CMK (cell line): ENCODE measurements at regions not wholly inside any gene's neighbourhood (a gene's known extent, or its start where the extent isn't known, plus 50 kb on each side); places are given as distances from the start of the nearest gene placed in this dataset.

ENCODE experiments used
- DNase-seq: peaks from one replicate; pipeline ENCODE4 v3.0.0-alpha.2; 2010; ENCODE audit warnings: low read depth

DNA sequence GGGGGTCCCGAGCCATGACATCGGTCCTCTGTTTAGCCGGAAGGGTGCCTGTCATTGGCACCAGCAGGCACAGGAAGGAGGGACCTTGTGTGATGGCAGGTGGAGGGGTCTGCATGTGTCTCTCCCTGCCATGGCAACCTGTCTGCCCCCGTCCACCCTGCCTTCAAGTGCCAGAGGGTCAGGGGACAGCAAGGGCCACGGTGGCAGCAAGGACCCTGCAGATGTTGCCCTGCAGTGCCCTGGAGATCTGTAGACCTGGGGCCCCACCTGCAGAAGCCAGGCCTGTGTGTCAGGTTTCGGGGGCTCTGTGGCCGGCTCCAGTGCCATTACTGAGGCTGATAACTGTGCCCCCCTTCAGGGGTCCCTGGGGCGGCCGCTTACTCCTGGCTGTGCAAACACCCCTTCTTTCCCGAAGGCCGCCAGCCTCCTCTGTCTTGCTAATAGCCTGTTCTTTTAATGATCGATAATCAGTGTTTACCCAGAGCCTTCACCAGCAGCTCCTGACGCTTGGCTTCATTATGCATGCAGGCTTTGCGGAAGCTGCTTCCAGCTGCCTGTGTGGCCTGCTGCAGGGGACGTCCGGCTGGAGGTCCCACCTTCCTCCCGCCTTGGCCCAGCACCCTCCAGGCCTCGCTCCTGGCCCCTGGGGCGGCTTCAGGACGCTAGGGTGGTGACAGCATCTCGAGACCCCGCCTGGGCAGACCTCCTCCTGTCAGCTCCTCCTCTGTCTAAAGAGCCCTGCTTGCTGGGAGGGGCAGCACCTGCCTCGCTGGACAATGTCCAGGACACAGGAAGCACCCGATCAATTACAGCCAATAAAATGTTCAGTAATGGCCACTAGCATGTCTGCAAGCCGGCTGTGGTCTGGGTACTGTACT, 153.0 kb downstream of the KIF26A start:
- DNase-seq, result no peak

DNA sequence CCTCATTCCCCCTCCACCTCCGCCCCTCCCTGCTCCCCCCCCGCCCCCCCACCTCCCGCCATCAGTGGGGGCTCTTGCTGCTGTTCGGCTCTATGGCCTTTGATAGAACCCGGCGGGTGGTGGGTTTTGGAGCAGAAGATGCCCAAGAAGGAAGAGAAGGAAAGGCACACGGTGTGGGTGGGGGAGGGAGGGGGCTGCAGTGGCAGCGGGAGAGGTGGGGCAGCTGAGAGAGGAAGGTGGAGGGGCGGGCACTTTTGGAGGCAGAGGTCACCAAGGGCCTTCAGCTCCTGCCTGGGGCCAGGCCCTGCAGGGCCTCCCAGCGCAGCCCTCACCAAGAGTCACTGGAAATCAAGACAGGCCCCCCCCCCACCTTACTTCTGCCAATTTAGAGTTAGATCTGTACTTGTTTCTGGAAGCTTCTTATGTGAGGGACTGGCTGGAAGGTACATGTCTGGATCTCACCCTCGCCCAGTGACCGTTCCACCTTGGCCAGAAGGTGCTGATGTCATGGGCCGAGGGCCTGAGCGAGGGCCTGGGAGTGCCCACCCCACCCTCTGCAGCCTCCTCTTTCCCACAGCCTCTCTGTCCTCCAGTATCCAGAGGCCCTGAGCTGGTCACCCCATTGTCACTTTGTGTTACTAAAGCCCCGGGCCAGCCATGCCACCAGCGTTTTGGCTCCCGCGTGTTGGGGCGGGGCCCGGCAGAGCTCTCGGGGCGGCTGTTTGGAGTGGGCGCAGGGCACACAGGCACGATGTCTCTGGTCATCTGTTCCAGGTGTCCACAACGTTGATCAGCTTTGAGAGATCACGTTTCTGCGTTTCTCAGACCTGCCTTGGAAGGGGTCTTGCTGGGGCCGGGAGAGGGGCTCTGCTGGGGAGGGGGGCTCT, 153.9 kb downstream of the KIF26A start:
- DNase-seq, result no peak

DNA sequence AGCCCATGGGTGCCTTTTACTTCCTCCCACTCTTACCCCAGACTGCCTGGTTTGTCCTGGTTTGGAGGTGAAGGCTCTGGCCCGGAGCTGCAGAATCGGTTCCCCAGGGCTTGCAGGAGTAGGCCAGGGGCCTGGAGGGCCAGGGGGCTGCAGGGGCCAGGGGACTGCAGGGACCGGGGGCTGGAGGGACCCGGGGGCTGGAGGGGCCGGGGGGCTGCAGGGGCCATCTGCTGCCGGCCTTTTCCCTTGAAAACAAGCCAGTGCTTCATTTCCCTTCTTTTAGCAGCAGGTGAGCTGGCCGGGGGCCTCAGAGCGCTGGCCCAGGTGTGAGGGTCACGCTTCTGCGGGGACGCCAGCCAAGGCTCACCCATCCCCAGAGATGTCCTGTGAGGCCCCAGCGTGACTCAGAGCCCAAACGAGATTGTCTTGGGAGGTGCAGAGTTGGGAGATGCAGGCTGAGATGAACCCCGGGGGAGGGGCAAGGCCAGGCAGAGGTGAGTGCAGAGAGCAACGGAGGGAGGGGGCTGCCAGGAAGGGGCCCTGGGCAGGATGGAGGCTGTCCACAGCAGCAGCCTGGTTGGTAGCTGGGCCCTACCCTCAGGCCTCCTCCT, 154.9 kb downstream of the KIF26A start:
- DNase-seq, result no peak

DNA sequence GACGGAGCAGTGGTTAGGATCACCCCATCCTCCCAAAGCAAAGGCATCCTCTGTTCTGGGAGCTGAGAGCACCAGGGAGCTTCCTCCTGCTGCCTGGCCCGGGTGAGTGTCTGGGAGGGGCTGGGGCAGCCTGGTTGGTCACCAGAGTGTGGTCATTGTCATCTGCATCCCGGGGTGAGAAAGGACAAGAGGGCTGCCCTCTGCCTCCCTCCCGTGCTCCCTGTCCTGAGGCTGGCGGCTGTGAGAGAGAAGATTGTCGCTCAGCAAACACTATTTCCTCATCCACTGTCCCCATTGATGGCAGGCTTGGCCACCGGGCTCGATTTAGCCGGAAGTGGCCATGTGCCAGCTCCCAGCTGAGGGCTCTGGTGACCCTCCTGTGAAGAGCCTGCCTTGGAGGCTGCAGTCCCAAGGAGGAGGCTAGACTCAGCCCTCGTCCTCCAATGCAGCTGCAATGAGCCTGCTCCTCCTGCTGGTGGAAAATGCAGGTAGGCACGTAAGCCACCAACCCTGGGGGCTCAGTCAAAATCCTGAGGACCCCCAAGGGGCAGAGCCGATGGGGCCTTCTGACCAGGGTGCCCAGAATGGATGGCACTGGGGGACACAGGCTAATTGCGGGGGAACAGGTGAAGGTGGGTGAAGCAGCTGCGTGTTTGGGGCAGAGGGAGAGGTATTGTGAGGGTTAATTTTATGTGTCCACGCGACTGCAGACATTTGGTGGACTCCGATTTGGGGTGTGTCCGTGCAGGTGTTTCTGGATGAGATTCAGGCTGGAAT, 155.7 kb downstream of the KIF26A start:
- DNase-seq, result no peak

DNA sequence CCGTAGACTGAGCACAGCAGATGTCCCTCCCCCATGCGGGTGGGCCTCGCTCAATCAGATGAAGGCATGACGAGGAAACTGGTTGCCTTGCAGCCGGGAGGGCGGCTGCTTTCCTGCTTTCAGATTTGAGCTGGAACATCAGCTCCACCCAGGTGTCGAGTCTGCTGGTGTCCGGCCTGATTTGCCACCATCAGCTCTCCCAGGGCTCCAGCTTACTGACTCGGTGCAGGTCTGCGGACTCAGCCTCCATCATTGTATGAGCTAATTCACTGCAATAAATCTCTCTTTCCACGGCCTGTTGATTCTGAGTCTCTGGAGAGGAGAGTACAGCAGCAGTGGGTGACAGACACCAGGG, 156.2 kb downstream of the KIF26A start:
- DNase-seq, result no peak

DNA sequence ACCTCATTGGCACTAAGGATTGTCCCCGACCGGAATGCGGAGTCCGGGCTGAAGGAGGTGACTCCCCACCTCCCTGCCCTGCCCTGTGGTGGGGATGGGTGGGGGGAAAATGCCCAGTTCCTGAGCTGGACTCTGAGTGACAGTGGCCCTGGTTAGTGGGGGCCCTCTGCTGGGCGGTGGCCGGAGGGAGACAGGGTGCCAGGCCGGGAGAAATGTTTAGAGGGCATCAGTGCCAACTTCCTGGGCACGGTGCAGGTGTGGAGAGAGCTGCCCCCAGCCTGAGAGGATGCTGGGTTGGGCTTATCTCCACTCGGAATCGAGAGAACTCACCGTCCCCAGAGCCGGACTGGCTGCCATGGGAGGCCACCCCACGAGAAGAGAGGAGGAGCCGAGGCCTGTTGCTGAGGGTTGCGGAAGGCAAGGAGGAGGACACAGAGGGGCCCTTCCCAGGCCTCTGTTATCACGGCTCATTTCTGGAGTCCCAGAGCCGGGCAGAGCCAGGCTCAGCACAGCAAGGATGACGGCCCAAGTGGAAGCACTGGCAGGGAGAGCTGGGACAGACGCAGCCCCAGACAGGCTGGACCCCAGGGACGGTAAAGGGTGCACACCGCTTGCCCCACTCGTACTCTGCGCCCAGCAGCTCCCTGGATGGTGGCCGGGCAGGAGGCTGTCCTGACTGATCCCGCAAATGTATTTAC, 156.7 kb downstream of the KIF26A start:
- DNase-seq, result no peak

DNA sequence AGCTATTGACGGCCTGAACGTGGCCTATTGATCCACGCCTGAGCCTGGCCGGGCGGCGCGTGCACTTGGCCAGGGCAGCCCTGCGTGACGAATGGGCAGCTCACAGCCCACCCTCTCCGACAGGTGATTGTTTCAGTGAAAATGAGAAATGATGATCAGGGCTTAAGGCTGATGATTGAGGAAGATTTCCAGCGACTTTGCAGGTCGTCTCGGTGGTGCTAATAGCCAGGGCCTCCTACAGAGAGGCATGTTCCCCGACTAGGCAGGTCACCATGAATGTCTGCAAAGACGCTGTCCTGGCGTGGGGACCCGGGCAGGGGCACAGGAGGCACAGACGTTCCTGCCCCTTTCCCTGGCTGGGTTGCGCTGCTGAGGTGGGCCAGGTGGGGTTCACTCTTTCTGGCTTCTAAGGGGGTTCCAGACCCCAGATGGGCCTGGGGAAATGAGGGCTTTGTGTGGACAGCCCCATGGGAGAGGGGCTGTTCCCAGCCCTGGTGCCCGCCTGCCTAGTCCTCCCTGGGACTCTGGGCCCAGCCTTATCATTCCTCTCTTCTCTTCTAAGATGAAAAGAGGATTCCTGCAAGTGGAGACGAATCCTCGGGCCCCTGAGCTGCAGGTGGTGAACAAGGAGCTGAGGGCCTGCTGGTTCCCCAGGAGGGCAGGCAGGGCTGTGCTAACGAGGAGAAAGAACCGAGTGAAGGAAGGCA, 157.4 kb downstream of the KIF26A start:
- DNase-seq, result no peak

DNA sequence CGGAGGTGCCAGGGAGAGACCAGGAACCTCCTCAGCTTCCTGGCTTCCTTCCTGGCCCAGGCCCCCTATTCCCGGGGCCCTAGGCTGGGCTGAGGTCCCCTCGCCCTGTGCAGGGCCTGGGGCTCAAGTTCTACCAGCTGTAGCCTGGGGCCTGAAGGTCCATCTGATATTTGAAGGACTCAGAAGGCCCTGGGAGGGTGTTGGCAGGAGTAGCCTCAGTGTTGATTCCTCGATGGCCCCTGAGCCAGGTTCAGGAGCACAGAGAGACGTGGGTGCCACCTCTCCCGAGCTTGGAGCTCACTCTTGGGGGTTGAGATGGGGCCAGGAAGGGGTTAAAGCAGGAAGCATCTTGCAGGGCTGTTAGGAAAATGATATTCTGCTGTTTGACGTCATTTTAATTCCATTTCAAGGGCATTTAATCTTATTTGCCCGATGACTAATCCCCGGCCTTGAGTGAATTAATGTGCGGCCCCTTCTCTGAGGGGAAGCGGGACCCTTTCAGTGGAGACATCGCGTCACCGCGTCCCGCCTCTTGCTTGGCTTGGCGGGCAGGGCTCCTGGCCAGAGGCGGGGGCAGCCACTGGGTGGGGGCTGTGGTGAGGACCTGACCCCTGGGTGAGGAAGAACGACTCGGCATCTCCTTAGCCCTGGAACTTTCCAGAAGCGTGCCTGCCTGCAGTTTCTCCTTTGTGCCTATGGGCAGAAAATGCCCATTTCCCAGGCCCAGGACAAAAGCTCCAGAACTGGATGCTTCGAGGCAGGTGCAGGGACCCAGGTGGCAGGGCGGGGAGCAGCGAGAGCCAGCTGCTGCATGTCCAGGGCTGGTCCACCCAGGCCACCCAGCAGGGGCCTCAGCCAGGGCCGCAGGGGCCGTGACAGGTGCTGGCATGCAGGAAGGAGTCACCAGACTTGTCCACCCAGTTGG, 158.3 kb downstream of the KIF26A start:
- DNase-seq, result no peak

DNA sequence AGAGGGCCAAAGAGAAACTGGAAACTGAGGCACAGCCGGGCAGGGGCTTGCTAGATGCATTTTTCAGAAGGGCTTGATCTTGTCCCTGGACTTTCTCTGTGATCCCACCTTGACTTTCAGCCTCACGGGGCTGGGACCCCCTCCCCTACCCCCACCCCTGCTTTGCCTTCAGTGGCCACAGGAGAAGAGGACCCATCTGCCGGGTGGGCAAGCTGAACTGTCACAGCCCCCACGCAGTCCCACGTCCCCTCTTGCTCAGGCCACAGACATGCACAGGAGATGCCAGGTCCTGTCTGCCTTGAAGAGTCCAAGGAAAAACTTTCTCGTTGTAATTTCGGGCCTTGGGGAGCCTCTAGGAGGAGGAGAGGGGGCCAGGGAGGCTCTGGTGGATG, 158.9 kb downstream of the KIF26A start:
- DNase-seq, result no peak

DNA sequence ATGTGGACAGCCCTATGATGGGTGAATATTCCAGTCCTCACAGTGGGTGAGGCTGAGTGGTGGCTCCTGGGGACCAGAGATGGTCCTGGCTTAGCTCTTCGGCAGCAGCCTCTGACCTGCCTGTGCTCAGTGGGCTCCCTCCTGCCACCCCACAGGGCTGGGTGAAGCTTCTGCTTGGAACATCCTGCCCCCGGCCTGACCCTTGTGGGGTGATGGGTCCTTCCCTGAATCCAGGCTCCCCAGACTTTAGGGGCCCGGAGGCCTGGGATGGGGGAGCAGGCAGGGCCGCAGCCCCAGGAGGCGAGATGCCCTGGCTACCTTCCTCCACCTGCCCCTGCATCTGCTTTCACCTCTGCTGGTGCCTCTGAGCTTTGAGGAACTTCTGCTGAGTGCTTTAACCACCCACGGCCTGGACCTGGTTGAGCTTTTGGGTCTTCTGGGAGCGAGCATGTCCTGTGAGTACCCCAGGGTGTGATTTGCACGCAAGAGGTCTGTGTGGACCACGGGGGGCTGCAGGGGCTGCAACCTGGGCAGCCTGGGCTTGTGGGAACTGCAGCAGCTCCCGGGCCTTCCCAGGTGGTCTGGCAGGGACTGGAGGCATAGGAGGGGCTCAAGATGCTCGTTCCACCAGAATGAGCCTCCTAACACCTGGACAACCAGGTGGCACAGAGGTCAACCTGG, 159.5 kb downstream of the KIF26A start:
- no peak for DNase-seq

DNA sequence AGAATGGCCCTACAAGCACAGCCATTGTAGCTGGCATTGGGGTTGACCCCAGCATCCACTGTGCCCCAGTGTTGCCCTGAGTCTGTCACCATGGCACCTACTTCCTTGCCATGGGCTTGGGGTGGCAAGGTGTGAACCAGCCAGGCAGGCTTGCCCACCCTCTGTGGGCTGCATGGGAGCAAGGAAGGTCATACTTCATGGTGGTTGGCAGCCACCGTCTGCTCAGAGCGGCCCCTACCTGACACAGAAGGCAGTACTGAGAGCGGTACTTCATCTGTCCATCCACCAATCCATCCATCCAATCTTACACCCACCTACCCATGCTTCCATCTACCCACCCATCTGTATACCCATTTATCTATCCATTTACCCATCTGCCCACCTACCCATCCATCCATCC, 160.1 kb downstream of the KIF26A start:
- no peak for DNase-seq

DNA sequence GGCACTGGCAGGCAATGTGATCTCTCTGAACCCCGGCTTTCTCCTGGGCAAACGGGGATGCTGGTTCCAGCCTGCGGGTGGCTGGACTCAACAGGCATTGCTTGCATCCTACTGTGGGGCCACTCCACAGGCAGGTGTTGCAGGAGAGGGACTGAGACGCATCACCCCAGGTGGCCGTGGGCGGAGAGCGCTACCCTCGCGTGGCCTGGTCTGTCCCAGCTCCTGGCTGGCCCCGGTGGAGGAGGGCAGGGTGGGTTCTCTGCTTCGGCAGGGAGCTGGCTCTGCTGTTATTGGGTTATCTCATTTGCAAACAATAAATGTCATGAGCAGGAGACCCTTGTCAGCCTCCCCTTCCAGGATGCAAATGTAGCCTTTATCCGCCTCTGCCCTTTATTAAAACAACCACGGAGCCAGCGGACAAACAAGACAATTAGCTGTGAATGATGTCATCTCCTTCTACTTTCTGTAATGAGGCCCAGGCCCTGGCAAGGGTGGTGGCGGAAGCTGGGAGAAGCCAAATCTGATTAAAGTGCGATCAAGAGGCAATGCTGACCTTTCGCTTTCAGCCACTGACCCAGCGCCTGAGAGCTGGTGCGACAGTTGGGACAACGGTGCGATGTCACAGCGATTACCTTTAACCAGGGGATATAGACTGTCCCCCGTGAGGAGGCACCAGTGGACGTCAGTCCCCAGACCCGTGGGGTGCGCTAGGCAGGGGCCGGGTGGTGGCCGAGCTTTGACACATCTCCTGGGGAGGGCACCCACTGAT, 161.8 kb downstream of the KIF26A start:
- no peak for DNase-seq

DNA sequence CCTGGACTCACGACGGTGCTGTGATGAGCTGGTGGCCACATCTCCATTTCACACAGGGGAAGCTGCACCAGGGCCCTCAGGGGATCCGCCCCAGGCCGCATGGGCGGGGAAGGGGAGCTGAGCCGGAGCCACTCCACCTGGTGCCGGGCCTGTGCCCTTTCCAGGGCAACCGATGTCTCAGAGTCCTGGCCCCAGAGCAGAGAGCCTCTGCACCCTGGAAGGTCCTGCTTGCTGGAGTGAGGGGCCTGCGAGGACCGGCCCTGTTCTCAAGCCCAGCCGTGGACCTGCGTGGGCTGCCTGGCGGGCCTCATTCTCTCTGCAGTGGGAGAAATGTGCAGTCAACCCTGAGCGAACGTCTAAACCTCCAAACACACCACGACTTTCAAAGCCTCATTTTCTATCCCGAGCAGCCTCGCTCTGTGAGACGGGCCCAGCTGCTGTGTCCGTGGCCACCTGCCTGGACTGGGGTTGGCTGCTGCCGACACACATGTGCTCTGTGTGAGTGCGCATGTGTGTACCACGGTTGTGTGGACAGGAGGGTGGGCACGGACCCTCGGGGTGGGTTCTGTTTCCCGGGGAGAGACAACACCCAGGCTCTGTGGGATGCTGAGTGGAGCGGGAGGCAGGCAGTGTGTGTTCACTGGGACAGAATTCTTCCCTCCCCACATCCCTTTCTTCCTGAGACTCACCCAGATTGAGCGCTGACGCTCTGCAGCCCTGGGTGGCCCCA, 163.5 kb downstream of the KIF26A start:
- no peak for DNase-seq

DNA sequence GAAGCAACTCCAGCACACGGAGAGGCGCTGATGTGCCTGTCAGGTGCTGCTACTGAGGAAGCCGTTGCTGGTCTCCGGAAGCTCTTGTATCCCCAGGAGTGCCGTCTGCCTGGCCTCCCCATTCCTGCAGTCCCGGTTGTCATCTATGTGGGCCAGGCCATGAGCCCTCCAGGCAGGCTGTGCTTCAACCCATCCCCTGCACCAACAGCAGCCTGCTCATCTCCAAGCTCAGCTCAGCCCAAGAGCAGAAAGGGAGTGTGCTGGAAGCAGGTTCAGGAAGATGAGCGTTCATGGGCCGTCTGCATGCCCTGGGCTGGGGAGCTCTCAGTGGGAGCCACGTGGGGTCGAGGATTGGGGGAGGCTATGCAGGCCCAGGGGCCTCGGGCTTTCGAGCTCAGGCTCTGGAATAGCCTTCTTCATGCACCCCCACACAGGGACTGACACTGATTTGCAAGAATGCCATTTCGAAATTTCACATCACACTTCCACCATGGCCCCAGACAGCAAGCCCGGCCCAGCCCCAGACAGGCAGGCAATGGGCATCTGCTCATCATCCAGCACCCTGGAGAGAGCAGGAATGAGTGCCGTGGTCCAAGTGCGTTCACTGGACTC, 164.5 kb downstream of the KIF26A start:
- no peak for DNase-seq

DNA sequence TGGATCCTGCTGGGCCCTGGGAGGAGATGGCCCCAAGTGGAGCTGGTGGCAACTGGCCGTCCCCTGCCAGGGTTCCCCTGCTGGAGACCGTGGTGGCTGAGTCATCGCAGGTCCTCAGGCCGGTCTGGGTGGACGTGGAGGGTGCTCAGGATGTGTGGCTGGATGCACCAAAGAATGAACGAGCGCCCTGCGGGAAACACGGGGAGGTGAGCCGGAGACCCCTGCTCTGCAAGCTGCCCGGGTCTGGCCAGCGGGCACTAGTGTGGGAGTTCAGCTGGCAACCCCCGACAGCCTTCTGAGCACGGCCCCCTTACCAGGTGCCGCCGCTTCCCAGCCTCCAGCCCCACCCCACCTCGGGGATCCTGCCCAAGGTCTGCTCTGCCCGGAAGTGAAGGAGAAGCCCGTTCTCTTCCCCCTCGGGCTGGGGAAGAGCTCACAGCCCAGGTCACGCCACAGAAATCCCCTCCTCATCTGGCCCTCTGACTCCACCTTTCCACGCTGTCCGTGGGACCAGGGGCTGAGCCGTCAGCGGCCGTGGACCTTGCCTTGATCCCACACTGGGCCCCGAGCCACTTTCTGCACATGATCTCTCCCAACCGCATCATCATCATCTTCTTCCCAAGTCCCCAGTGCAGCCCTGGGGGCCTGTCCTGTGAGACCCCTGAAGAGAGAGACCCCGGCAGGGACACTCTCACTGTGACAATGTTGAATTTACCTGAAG, 165.5 kb downstream of the KIF26A start:
- no peak for DNase-seq
